Testis (tissue), 2 donors: ENCODE measurements at regions not wholly inside any gene's neighbourhood (a gene's known extent, or its start where the extent isn't known, plus 50 kb on each side); places are given as distances from the start of the nearest gene placed in this dataset.

Experiments used
- POLR2A ChIP-seq: fragments of 450-650 bp; IDR thresholded peaks from one replicate; pipeline ENCODE4 v1.6.1; 2017; ENCODE audit warnings: antibody characterized with exemption, mild to moderate bottlenecking, moderate library complexity
- TF ChIP-seq, protein P1 (sequence below), 3 experiments: fragments of 450-650 bp in 2 of 3; fragments of 200-600 bp in 1 of 3; sonication (generic) in 1 of 3; IDR thresholded peaks; one replicate each; pipeline ENCODE4 v1.5.1; 2016 to 2019; ENCODE audit warnings: antibody characterized with exemption in 3 of 3, mild to moderate bottlenecking in 2 of 3, moderate library complexity in 1 of 3

GRCh38 chr9:118784033-118784432 is 585.2 kb downstream of the BRINP1 start:
- no peak for TF ChIP-seq POLR2A
- TF ChIP-seq, protein P1, sequence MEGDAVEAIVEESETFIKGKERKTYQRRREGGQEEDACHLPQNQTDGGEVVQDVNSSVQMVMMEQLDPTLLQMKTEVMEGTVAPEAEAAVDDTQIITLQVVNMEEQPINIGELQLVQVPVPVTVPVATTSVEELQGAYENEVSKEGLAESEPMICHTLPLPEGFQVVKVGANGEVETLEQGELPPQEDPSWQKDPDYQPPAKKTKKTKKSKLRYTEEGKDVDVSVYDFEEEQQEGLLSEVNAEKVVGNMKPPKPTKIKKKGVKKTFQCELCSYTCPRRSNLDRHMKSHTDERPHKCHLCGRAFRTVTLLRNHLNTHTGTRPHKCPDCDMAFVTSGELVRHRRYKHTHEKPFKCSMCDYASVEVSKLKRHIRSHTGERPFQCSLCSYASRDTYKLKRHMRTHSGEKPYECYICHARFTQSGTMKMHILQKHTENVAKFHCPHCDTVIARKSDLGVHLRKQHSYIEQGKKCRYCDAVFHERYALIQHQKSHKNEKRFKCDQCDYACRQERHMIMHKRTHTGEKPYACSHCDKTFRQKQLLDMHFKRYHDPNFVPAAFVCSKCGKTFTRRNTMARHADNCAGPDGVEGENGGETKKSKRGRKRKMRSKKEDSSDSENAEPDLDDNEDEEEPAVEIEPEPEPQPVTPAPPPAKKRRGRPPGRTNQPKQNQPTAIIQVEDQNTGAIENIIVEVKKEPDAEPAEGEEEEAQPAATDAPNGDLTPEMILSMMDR (IDR thresholded peaks at IDR 0.05), result no peak
